ENCODE measurements at regions not wholly inside any gene's neighbourhood (a gene's known extent, or its start where the extent isn't known, plus 50 kb on each side); places are given as distances from the start of the nearest gene placed in this dataset.

DNA sequence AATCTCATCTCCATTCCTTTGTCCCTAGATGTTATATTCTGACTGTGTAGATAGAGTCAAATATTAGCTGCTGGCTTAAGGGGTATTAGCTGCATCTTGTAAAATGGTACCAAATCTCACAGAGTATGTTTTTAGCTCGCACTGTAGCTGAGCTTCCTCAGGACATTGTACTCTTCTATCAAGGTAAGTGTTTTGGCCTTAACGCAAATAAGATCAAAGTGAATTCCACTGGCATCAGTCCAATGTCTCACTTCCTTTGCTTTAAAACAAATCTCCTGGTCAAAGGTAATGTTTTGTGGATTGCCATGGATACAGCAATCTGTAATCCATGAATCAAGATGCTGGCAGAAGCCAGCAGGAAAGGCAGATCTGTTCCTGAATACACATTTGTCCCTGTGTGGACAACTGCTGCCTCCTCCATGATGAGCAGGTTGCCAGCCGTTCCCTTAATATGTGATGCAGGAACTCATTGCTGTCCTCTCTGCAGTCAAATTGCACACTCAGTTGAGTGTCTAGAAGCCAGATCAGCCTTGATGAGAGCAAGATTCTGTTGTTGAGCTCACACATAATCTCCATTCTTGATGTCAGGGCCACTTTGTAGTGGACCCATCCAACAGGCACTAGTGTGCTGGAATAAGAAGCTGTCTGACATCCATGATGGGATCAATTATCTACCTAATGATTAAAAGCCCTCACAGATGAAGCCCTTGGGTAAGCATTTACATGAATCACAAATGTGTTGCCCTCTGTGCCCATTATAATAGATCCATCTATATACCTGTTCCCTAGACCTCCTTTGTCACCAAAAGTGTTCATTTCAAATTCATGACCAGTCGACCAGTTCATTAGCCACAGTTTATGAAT is 96.6 kb upstream of the AGTR1 start:
- intact Hi-C loops (cut with DNase I; ENCODE audit: low total_unique reads): no loop called here
- H3K4me3 ChIP-seq: no peak overlapping the region
- H3K36me3 ChIP-seq: no peaks in the 10 kb centered on the region
- no peaks in the 10 kb centered on the region for H3K4me1 ChIP-seq
- H3K27me3 ChIP-seq (replicated peaks in 1 of 7): no peaks in the 10 kb centered on the region
- WGBS, 5 donors: 66 to 83% (median 69%) methylated on average over 4 of the region's 4 CpGs
- TF ChIP-seq POLR2AphosphoS5 (IDR thresholded peaks at IDR 0.05) (no peak), POLR2A (IDR thresholded peaks at IDR 0.05) (no peak)
- TF ChIP-seq, protein P1, sequence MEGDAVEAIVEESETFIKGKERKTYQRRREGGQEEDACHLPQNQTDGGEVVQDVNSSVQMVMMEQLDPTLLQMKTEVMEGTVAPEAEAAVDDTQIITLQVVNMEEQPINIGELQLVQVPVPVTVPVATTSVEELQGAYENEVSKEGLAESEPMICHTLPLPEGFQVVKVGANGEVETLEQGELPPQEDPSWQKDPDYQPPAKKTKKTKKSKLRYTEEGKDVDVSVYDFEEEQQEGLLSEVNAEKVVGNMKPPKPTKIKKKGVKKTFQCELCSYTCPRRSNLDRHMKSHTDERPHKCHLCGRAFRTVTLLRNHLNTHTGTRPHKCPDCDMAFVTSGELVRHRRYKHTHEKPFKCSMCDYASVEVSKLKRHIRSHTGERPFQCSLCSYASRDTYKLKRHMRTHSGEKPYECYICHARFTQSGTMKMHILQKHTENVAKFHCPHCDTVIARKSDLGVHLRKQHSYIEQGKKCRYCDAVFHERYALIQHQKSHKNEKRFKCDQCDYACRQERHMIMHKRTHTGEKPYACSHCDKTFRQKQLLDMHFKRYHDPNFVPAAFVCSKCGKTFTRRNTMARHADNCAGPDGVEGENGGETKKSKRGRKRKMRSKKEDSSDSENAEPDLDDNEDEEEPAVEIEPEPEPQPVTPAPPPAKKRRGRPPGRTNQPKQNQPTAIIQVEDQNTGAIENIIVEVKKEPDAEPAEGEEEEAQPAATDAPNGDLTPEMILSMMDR (IDR thresholded peaks at IDR 0.05 in 8 of 11, conservative IDR thresholded peaks at IDR 0.05 in 3 of 11): no peak
- DNase-seq: no peak
- H3K9me3 ChIP-seq: no peaks in the 10 kb centered on the region
- no peak overlapping the region for H3K27ac ChIP-seq

DNA sequence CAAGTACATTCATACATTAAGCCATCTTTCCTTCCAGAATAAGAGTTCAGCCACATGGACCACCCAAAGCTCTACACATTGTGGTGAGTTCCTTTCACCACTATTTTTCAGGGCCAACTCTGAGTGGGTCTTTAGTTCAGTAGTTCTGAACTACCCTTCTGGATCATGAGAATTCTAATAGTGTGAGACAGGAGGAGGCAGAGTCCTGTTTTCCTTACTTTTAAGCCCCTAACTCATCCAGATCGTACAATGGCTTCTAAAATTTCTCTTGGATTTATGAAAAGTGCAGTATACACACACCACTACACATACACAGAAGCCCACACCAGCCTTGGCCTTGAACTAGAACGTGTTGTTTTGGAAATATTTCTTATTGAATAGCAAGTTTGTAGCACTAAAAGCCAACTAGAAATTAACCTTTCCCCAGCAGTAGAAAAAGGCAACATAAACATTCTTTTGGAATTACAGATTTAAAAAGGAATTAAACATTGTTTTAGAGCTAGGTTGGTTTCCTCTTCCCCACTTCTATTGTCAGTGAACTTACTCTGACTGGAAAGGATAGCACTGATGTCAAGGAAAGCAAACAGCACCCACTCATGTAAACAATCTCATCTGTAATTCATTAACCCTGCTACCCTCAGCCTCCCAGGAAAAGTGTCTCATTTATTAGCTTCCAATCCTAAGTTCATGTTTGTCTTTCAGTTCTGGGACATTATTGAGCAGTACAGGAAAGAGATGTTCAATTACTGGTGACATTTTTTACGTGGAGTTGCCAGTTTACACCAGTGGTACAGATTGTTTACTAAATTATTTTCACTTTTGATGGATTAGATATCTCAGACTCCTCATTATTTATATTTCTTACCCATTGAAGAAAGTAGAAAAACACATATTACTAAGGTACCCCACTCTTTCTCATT is 95.7 kb upstream of the AGTR1 start:
- no peak for DNase-seq
- no peak overlapping the region for H3K27ac ChIP-seq
- H3K9me3 ChIP-seq: no peaks in the 10 kb centered on the region
- H3K27me3 ChIP-seq (replicated peaks in 1 of 7): no peaks in the 10 kb centered on the region
- WGBS, 5 donors: 44 to 76% (median 65%) methylated on average over 3 of the region's 3 CpGs
- H3K4me1 ChIP-seq: no peaks in the 10 kb centered on the region
- intact Hi-C loops (cut with DNase I; ENCODE audit: low total_unique reads): no loop called here
- no peaks in the 10 kb centered on the region for H3K36me3 ChIP-seq
- H3K4me3 ChIP-seq: no peak overlapping the region
- TF ChIP-seq, protein P1 (IDR thresholded peaks at IDR 0.05 in 8 of 11, conservative IDR thresholded peaks at IDR 0.05 in 3 of 11): no peak
- no peak for TF ChIP-seq POLR2AphosphoS5 (IDR thresholded peaks at IDR 0.05)
- no peak for TF ChIP-seq POLR2A (IDR thresholded peaks at IDR 0.05)

DNA sequence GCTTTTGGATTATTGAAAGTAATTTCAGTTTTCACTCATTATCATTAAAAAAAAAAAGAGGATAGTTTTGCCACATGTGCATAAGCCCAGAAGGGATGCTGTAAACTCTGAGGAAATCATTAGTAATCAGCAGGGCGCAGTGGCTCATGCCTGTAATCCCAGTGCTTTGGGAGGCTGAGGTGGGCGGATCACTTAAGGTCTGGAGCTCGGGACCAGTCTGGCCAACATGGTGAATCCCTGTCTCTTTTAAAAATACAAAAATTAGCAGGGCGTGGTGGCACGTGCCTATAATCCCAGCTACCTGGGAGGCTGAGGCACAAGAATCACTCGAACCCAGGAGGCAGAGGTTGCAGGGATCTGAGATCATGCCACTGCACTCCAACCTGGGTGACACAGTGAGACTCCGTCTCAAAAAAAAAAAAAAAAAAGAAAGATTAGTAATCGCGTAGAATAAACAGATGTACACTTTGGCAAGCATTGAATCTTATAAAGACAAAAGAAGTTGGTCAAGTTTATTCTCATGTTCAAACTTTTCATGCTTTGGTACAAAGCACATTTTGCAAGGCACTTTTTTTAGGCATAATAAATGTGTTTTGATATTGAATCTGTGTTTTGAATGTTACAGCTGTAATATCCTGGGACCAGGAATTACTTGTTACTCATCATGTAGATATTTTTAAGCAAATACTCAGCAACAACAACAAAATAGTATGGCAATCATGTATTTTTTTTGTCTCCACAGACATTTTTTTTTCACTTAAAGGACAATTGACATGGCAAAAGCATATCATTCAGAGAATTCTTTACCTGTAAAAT is 93.2 kb upstream of the AGTR1 start:
- Histone ChIP-seq H3K27ac (no peak overlapping the region), H3K4me3 (no peak overlapping the region), H3K27me3 (replicated peaks in 1 of 7) (no peaks in the 10 kb centered on the region), H3K9me3 (no peaks in the 10 kb centered on the region), H3K4me1 (no peaks in the 10 kb centered on the region), H3K36me3 (no peaks in the 10 kb centered on the region)
- TF ChIP-seq, protein P1 (IDR thresholded peaks at IDR 0.05 in 8 of 11, conservative IDR thresholded peaks at IDR 0.05 in 3 of 11): no peak
- TF ChIP-seq POLR2AphosphoS5 (IDR thresholded peaks at IDR 0.05) (no peak), POLR2A (IDR thresholded peaks at IDR 0.05) (no peak)
- intact Hi-C loops (cut with DNase I; ENCODE audit: low total_unique reads): no loop called here
- 82 to 94% (median 88%) methylated on average over 9 of the region's 9 CpGs for WGBS, 5 donors
- no peak for DNase-seq
